ENCODE measurements at regions not wholly inside any gene's neighbourhood (a gene's known extent, or its start where the extent isn't known, plus 50 kb on each side); places are given as distances from the start of the nearest gene placed in this dataset.
"Not testable (repeated sequence)": the region's sequence is repeated elsewhere in the genome, so short reads cannot be mapped to it uniquely, and the experiment has no call there.

DNA sequence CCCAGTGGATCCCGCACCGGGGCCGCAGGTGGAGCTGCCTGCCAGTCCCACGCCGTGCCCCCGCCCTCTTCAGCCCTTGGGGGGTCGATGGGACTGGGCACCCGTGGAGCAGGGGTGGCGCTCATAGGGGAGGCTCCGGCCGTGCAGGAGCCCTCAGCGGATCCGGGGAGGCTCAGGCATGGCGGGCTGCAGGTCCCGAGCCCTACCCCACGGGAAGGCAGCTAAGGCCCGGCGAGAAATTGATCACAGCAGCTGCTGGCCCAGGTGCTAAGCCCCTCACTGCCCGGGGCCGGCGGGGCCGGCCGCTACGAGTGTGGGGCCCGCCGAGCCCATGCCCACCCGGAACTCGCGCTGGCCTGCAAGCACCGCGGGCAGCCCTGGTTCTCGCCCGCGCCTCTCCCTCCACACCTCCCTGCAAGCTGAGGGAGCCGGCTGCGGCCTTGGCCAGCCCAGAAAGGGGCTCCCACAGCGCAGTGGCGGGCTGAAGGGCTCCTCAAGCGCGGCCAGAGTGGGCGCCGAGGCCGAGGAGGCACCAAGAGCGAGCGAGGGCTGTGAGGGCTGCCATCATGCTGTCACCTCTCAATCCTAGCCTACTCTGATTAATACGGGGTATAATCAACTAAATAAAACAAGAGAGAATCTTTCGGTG, 56.5 kb upstream of the ABHD2 start:
- TF ChIP-seq, protein P1, sequence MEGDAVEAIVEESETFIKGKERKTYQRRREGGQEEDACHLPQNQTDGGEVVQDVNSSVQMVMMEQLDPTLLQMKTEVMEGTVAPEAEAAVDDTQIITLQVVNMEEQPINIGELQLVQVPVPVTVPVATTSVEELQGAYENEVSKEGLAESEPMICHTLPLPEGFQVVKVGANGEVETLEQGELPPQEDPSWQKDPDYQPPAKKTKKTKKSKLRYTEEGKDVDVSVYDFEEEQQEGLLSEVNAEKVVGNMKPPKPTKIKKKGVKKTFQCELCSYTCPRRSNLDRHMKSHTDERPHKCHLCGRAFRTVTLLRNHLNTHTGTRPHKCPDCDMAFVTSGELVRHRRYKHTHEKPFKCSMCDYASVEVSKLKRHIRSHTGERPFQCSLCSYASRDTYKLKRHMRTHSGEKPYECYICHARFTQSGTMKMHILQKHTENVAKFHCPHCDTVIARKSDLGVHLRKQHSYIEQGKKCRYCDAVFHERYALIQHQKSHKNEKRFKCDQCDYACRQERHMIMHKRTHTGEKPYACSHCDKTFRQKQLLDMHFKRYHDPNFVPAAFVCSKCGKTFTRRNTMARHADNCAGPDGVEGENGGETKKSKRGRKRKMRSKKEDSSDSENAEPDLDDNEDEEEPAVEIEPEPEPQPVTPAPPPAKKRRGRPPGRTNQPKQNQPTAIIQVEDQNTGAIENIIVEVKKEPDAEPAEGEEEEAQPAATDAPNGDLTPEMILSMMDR (conservative IDR thresholded peaks at IDR 0.05 in 1 of 2, IDR thresholded peaks at IDR 0.05 in 1 of 2; ENCODE audit: low read depth in 1 of 2, low read length in 2 of 2): not testable (repeated sequence)
- TF ChIP-seq EZH2 (IDR thresholded peaks at IDR 0.05; ENCODE audit: low read length, missing control alignments): not testable (repeated sequence)
